Globus pallidus (tissue), 1 donor: ENCODE measurements at regions not wholly inside any gene's neighbourhood (a gene's known extent, or its start where the extent isn't known, plus 50 kb on each side); places are given as distances from the start of the nearest gene placed in this dataset.
"Not testable (repeated sequence)": the region's sequence is repeated elsewhere in the genome, so short reads cannot be mapped to it uniquely, and the experiment has no call there.

Experiments used
- DNase-seq: peaks from one replicate; pipeline ENCODE4 v3.0.0-alpha.2; 2015; ENCODE audit warnings: low spot score

DNA sequence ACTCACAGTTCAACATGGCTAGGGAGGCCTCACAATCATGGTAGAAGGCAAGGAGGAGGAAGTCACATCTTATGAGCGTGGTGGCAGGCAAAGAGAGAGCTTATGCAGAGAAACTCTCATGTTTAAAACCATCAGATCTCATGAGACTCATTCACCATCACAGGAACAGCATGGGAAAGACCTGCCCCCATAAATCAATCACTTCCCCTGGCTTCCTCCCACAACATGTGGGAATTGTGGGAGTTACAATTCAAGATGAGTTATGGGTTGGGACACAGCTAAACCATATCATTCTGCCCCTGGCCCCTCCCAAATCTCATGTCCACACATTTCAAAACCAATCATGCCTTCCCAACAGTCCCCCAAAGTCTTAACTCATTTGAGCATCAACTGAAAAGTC, 268.8 kb upstream of the SPAG17 start:
- DNase-seq, result not testable (repeated sequence)

- DNase-seq, result no peak
These were observed 260.1 kb upstream of the SPAG17 start for GRCh38 chr1:118445156-118445555.

GRCh38 chr1:118442214-118442613, 257.2 kb upstream of the SPAG17 start:
- DNase-seq, result no peak

DNA sequence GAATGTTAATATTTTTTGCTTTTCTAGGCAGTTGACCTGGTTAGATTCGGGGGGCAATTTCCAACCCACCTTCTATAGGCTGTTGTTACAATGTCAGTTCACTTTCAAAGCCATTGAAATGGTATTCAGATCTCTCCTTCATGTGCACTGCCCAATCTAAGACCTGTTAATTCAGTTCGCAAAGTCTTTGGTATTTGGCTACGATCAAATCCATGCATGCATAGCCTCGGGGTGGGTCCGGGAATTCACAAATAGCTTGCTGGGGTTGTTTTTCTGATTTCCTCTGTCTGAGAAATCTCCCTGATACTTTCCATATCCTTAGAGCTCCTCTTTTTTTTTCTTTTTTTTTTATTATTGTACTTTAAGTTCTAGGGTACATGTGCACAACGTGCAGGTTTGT, 252.6 kb upstream of the SPAG17 start:
- no peak for DNase-seq

DNA sequence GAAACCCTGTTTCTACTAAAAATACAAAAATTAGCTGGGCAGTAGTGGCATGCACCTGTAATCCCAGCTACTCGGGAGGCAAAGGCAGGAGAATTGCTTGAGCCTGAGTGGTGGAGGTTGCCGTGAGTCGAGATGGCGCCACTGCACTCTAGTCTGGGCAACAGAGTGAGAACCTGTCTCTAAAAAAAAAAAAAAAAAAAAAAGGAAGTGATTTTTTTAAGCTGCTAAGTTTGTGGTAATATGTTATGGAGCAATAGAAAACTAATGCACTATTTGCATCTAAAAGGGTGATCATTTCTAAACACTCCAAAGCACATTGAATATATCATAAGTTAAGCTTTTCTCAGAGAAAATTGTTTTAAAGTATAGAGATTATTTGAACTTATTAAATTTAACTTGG, 244.8 kb upstream of the SPAG17 start:
- no peak for DNase-seq

- DNase-seq, result no peak
These were observed 236.9 kb upstream of the SPAG17 start for GRCh38 chr1:118421868-118422350.

DNA sequence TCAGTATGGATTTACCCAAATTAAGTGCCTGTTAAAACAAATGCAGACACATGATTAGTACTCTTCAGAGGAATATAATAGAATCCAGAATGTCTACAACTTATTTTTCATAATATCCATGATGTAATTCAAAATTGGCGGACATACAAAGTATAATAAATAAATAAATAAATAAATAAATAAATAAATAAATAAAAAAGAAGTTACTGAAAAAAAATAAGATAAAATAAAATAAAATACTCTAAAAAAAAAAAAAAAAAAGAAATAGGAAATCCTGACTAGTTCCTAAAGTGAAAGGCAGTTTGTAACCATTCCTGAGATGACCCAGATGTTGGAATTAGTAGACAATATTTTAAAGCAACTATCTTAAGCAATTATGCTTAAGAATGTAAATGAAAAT, 219.0 kb upstream of the SPAG17 start:
- DNase-seq, result no peak

GRCh38 chr1:118397496-118397859, 212.4 kb upstream of the SPAG17 start:
- DNase-seq, result no peak

DNA sequence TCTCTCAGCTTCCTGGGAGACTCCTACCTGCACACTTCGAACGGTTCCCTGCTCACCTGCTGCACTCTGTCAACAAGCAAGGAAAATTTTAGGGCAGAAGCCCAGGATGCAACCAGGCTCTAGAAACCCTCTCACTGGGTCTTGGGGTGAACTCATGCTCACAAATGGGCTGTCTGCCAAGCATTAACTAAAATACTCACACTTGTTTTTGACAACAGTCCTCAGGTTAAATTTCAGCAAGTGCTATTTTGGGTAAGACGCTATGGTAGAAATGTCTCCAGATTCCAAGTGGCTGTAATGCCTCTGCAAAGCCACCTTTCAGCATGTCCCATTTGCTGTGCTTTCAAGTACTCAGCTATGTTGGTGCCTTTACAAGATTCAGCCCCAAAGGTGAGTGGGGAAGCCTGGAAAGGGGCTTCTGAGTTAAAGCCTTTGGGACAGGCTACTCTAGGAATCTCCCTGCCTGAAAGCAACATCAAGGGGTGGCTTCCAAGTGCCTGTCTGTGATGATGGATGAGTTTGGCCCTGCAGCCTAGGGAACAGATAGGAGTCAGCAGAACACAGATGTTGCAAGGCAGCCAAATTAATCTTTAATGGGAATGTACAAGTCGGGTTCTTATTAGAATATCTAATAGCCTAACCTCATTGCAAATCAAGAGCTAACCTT, 211.9 kb upstream of the SPAG17 start:
- no peak for DNase-seq

GRCh38 chr1:118396279-118396678, 211.3 kb upstream of the SPAG17 start:
- DNase-seq, result no peak

DNA sequence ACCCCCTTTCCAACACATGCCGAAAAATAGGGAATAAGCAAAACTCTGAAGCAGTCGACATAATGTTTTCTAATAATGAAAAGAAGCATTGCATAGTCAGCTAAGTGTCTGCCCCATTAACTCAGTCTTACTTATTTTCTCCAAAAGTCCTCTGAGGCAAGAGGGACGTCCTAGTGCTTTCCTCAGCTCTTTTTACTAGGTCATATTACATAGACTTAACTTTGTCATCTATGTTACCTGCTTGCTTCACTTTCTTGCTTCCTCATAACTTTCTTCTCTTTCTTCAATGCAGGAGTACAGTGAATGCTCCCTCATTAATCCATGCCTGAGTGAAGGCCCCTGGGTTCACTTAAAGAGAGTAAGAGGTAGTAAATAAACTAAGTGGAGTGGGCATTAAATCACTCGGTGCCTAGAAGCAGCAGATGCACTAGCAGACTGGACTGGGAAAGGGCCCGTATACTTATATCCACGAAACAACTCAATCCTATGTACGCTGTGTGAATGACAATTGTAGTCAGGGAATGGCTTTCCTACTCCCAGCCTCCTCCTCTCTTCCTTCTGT, 210.5 kb upstream of the SPAG17 start:
- DNase-seq, result no peak

- no peak for DNase-seq
These were observed 205.9 kb upstream of the SPAG17 start for GRCh38 chr1:118390955-118391354.

DNA sequence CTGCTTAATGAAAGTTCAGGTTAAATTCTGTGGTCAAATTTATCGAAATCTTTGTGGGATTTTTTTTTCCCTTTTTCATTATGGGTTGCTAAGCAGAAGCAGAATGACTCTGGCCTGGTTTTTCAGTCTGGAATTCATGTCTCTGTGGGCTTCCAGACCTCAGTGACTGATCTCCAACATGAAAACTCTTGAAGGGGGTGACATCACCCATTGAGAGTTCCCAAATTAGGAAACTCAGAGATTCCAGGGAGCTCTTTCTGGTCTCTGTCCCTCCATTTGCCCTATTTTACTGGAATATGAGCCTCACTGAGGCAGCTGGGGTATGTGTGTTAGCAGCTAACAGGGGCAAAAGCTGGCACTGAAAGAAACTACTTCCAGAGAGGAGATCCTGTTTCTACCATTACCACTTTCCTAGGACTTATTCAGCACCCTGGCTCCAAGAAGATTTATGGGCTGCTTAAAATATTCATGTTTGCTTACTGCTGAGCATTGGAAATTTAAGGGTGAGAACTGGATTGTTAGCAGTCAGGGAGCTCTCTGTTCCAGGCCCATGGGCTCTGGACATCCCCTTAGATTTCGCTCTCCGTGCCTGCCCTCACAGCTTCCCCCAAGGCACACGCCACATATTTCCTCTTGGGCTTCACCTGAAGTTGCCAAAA, 203.4 kb upstream of the SPAG17 start:
- DNase-seq, result no peak

DNA sequence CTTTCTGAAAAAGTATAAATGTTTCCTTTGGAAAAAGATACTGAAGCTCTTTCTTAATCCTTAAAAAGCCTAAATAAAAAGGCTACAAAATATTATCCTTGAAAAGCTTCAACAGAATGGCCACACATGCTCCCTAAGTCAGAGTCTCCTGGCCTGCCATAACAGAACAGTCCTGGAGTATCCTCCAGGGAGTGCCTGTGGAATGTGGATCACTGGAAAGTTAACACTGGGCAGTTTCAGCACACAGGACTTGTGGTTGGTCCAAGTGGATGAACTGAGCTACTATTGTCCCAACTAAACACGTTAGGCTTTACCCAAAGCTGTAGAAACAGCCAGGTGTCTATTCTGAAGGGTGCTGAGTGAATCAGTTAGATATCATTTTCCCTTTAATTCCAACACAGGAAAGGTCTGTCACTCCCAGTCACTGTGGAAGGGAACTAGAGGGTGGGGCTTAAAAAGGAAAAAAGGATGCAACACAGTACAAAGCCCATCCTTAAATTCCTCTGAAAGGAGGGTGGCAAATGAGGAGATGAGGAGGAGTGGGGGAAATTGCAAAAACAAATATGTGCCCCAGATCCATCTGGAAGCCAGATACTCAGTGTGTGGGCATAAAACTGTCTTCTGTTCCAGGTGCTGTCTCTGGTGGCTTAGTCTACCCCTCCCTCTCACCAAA, 196.3 kb upstream of the SPAG17 start:
- no peak for DNase-seq

DNA sequence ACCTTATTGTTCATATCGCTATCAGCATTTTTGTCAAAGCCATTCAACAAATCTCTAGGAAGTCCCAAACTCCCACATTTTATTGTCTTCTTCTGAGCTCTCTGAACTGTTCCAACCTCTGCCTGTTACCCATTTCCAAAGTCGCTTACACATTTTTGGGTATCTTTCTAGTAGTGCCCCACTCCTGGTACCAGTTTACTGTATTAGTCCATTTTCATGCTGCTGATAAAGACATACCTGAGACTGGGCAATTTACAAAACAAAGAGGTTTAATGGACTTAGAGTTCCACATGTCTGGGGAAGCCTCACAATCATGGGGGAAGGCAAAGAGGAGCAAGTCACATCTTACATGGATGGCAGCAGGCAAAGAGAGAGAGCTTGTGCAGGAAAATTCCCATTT, 192.2 kb upstream of the SPAG17 start:
- not testable (repeated sequence) for DNase-seq

DNA sequence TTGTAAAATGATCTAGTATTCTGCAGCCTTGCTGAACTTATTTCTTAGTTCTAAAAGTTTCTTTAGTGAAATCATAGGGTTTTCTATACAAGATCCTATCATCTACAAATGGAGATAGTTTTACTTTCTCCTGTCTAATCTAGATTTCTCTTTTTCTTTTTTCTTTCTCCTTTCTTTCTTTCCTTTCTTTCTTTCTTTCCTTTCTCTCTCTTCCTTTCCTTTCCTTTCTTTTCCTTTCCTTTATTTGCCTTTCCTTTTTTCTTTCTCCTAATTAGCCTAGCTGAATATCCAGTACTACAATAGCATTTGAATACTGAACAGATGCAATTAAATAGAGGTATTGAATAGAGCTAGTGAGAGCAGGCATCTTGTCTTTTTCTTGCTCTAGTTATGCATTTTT, 186.6 kb upstream of the SPAG17 start:
- DNase-seq, result no peak

DNA sequence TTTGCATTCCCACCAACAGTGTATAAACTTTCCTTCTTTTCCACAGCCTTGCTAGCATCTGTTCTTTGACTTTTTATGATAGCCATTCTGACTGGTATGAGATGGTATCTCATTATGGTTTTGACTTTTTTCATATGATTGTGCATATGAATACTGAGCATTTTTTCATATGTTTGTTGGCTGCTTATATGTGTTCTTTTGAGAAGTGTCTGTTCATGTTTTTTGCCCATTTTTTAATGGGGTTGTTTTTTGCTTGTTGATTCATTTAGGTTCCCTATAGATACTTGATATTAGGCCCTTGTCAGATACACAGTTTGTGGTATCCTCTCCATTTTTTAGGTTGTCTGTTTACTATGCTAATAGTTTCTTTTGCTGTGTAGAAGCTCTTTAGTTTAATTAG, 185.8 kb upstream of the SPAG17 start:
- no peak for DNase-seq

DNA sequence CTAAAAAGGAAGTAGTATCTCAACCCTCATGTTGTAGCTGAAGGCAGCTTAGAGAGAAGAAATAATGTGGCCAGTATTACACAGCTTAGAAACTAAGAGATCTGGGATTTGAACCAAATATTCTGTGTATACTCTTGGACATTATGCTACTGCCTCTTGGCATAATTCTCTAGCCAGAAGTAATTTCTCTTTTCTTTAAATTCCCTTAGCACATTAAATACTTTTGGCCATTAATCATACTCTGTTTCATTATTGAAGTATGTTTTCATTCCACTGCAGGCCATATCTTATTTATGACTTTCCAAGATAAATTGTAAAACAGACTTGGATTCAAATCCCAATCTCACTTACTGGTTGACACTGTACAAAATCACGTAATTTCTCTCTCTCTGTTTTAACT, 181.3 kb upstream of the SPAG17 start:
- no peak for DNase-seq

DNA sequence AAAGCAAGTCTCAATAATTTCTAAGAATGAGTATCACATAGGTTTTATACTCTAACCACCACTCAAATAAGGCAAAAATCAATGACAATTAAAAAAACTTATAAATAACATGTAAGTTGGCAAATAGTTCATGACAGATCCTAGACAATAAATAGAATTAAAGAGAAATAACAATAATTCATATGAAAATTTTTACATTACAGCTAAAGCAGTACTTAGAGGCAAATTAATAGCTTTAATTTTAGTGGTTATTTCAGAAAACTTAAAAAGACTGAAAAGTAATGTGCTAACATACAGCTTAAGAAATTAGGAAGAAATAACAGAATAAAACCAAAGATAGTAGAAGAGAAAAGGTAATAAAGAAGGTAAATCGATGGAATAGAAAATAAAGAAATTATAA, 179.9 kb upstream of the SPAG17 start:
- DNase-seq, result no peak

DNA sequence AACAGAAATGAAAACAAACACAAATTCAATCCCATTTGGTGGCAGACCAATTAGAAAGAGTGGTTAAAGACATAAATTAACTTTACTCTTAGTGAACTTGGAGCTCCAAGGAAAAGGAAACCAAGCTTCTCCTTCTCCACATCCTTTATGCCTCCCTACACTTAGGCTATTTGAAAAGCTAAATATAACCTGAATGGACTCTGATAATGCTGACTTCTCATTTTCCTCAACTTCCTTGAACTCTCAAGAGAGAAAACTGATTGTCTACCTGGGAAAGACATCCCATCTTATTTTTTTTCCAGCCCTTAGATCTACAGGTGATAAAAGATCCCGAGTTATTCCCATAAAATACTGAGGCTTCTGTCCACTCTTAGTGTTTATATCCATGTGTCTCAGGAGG, 178.4 kb upstream of the SPAG17 start:
- DNase-seq, result no peak

DNA sequence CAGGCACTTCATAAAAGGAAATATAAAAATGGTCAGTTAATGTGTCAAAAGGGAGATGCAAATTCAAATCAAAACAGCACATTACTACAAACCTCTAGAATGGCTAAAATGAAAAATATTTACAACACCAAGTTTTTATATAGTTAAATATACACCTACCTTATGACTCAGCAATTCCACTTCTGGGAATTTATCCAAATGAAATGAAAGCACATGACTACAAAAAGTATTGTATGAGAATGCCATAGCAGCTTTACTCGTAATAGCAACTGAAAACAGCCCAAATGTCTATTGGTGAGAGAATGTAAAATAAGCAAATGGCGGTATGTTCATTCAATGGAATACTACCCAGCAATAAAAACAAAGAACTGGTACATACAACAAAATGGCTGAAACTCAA, 175.8 kb upstream of the SPAG17 start:
- DNase-seq, result no peak

- DNase-seq, result no peak
These were observed 161.9 kb upstream of the SPAG17 start for GRCh38 chr1:118346936-118347335.
